ENCODE measurements at regions not wholly inside any gene's neighbourhood (a gene's known extent, or its start where the extent isn't known, plus 50 kb on each side); places are given as distances from the start of the nearest gene placed in this dataset.

GRCh38 chr15:35723852-35724251, 177.9 kb upstream of the DPH6 start:
- TF ChIP-seq CTCF (IDR thresholded peaks at IDR 0.05) (no peak), EP300 (IDR thresholded peaks at IDR 0.05) (no peak), POLR2A (IDR thresholded peaks at IDR 0.05) (no peak)

Data from tibial nerve (tissue), 4 donors.